ENCODE measurements at regions not wholly inside any gene's neighbourhood (a gene's known extent, or its start where the extent isn't known, plus 50 kb on each side); places are given as distances from the start of the nearest gene placed in this dataset.
"Not testable (repeated sequence)": the region's sequence is repeated elsewhere in the genome, so short reads cannot be mapped to it uniquely, and the experiment has no call there.

DNA sequence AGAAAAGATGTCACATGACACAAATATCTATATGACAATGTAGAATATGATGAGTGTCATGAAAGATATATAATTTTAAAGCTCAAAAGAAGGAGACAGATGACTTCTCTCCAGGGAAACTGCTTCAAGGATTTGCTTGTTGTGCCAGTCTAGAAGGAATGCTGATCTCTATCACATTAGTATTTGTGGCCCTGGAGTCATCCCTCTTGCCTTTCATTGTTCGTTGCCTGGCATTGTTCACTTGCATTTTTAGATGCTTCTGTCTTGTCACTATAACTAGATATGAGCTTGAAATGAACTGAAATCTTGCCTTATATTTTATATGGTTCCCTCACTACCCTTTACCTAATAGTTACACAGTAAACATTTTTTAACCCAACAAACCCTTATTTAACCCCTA is 207.5 kb downstream of the ZNF608 start:
- no peak for DNase-seq

DNA sequence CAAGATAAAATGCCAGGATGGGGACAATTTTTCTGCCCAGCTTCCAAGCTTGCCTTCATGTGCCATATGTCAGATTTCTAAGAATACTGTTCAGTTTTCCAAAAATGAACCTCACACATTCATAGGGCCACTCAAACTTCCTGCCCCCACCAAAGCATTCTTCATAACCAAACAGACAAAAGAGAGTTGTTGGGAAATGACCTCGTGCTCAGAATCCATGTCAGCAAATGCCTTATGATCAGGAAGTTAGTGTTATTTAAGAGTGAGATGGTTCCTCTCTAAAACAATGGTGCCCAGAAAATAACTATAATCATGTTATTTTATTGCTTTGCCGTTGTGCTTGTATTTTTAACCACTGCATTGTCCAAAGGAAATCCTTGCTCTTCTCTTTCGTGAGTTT is 208.2 kb downstream of the ZNF608 start:
- no peak for DNase-seq

DNA sequence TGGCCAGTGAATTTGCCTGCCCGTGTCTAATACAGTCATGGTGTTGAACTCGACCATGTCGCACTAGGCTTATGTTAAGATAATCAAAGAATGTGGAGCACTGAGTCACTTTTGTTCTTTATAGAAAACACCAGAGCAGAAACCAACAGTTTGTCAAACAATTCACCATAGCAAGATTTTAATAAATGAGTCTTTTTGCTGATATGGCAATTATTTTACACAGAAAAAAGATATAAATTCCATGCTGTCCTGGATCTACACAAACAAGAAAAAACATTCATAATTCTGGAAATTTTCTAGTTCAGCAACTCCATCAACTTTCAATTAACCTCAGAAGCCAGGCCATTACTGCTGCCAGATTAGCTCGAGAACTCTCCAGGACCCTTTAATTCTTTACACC is 208.9 kb downstream of the ZNF608 start:
- no peak for DNase-seq

DNA sequence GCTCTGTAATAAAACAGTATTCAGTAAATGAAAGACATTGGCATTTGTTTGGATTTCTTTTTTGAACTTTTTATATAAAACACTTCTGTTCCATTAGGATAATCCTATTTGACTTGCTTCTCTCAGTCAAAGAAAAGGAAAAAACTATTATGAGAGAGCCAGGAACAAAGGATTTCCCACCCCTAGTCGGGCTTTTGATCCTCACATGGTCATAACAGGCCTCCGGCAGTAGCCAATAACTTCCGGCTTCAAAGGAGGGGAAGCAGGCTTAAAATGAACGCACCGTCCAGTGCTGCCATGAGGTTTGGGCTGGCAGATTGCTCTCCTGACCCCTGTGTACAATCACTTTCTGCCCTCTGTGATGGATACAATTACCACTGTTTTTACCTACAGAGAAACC is 209.3 kb downstream of the ZNF608 start:
- no peak for DNase-seq

DNA sequence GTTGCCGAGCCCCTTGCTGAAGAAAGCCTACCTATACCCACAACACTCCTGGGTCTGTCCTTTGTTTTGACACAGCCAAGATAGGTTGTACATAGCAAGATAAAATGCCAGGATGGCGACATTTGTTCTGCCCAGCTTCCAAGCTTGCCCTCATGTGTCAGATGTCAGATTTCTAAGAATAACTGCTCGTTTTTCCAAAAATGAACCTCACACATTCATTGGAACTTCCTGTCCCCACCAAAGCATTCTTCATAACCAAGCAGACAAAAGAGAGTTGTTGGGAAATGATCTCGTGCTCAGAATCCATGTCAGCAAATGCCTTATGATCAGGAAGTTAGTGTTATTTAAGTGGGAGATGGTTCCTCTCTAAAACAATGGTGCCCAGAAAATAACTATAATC is 210.1 kb downstream of the ZNF608 start:
- DNase-seq, result no peak

DNA sequence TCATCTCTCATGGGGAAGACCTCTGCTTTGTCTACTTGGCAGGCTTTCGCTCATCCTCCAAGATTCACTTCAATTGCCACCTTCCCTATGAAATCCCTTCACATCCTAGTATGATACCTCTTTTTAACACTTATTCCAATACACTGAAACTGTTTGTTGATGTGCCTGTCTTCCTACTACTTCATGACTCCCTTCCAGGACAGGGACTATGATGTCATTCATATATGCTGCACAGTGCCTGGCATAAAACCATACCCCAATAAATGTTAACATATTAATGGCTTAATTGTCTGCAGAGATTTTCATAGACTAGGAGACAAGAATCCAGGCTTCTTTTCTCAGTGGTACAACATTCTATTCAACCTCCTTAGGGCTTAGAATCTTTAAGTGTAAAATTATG is 215.5 kb downstream of the ZNF608 start:
- no peak for DNase-seq

DNA sequence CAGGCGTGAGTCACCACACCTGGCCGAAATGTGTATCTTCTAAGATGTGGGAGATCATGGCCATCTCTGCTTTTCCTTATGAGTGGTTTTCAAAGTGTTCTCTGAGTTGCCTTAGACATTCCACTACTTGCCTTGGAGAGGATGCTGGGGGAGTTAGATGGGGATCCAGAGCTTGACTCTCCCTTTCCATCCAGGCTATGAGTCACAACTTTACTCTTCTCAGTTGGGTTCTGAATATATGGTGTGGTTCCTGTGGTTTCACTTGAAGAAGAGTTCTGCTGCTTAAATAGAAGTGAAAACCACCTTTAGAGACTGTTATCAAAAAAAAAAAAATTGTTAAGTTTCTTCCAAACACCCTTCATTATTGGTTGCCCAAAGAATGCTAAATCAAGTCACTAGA is 217.6 kb downstream of the ZNF608 start:
- no peak for DNase-seq

DNA sequence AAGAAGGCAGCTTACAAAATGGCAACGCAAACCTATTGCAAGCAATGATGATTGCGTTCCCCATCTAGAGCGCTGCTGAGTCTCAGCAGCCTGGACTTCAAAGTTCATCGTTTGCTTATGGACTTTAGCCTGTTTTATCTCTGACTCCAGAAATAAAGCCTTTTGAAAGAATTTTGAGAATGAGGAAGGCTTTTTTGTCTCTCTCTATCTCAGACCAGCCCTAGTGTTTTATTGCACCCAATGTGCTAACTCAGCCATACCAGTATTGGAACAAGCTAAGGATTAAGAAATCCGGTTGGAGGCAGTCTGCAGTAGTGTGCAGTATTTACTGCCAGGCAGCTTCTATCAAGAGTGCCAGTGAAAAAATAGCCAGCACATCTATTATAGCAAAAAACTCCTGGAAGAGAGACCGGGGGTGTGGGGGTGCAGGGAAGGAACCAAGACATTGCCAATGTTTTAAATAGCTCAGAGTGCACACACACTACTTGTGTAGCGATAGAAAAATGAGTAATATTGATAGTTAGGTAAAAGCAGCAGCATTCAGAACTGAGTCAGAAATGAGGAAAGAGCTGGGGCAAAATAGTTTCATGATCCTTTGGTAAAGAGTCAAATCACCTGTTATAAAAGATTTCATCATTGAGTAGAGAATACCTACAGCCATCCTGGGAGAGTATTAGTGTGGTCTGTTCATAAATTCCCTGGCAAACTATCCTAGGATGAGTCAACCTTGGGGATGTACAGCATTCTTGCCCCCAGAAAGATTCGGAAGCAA is 219.0 kb downstream of the ZNF608 start:
- DNase-seq, result no peak

DNA sequence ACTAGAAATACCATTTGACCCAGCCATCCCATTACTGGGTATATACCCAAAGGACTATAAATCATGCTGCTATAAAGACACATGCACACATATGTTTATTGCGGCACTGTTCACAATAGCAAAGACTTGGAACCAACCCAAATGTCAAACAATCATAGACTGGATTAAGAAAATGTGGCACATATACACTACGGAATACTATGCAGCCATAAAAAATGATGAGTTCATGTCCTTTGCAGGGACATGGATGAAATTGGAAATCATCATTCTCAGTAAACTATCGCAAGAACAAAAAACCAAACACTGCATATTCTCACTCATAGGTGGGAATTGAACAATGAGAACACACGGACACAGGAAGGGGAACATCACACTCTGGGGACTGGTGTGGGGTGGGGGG is 220.4 kb downstream of the ZNF608 start:
- DNase-seq, result not testable (repeated sequence)

DNA sequence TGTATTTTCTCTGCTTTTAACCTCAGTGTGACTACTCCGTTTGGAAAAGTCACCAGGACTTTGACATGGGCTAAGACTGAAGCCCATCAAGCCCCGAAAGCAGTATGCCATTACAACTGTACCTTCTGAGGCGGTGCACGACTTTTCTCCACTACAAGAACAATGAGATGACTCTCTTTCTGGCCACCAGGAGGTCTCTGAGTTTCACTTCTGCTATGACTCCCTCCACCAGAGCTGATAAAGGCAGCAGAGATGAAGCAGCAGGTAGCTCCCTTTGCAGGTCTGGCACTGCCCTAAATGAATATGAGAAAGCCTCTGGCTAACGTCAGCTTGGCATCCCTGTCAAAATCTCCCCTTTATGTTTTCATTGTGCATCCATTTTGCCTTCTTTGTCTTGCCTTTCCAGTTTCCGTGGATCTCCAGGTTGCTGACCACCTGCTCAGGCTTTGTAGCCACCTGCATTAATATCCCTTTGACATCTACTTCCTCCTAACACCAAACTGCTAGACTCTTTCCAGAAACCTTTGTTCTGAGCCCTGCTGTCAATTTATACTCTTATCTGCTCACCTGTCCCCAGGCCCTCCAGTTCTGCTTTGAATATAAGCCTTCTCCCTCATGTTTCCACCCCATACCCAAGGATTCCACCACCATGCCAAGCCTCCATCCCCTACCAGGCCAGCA is 221.7 kb downstream of the ZNF608 start:
- no peak for DNase-seq

DNA sequence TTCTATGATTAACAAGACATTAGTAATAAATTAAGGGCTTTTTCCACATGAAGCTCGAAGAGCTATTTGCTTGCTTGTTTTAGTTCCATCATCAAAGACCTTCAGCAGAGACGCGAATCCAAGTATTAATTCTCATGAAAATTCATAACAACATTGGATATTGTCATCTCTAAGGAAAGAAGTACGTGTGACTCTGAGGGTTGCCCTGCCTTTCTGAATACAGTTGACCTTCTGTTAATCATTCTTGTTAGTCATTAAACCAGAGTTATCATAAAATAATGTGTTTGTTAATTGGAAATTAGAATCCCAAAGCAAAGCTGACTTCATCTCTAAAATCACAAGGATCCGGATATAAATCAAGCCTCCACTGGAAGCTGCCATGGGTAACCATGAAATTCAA is 222.5 kb downstream of the ZNF608 start:
- DNase-seq, result no peak

DNA sequence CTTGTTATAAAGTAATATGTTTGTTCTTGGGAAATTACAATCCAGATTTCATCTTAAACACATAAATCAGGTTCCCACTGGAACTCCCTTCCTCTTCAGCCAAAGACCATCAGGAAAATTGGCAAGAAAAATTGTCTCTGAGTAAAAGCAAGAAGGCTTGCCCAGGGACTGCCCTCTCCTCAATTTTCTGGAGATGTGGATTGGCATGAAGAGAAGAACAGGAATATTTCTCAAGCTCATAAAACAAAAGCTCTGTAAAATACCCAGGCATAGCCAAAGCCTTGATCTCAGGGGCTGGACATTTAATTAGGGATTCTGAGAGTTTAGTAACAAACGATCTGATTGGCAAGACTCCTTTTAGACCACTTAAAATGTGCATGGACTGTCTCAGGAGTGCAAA is 223.4 kb downstream of the ZNF608 start:
- no peak for DNase-seq

DNA sequence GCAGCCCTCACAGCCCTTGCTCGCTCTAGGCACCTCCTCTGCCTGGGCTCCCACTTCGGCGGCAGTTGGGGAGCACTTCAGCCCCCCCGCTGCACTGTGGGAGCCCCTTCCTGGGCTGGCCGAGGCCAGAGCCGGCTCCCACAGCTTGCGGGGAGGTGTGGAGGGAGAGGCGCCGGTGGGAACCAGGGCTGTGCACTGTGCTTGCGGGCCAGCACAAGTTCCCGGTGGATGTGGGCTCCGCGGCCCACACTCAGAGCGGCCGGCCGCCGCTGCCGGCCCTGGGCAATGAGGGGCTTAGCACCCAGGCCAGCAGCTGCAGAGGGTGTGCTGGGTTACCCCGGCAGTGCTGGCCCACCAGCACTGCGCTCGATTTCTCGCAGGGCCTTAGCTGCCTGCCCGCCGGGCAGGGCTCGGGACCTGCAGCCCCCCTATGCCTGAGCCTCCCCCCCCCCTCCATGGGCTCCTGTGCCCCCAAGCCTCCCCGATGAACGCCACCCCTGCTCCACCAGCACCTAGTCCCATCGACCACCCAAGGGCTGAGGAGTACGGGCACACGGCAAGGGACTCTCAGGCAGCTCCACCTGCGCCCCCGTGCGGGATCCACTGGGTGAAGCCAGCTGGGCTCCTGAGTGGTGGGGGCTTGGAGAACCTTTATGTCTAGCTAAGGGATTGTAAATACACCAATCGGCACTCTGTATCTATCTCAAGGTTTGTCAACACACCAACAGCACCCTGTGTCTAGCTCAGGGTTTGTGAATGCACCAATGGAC is 224.8 kb downstream of the ZNF608 start:
- DNase-seq, result no peak

DNA sequence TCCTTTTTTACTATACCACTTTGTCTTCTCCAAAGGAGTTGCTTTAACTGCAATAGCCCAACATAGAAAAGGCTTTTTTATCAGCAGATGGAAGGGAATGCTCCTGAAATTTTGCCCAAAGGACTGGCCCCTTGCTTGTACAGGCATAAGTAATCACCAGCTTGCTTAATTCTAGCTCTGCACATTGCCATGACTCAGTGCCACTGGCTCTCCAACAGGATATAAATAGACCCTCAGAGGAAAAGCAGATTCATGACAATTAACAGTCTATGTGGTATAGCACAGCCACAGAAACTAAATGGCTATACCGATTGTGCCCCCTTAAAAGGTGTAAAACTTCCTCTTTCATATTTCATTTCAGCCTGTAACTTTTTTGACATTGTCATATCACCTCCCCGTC is 227.0 kb downstream of the ZNF608 start:
- DNase-seq, result no peak

DNA sequence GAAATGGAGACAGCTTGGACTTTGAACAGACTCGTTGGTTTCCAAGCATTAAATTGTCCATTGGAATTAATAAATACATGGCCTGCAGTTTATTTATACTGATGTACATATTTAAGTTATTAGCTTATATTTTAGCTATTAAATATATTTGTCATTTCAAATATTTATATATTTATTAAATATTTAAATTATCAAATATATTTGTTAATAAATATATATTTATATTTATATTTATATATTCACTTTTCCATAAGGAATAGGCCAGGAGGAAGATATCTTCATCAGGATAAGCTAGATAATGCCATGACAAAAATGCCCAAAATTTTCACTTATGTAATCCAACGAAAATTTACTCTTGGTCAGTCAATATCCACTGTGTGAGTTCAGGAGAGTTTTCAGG is 229.9 kb downstream of the ZNF608 start:
- no peak for DNase-seq

DNA sequence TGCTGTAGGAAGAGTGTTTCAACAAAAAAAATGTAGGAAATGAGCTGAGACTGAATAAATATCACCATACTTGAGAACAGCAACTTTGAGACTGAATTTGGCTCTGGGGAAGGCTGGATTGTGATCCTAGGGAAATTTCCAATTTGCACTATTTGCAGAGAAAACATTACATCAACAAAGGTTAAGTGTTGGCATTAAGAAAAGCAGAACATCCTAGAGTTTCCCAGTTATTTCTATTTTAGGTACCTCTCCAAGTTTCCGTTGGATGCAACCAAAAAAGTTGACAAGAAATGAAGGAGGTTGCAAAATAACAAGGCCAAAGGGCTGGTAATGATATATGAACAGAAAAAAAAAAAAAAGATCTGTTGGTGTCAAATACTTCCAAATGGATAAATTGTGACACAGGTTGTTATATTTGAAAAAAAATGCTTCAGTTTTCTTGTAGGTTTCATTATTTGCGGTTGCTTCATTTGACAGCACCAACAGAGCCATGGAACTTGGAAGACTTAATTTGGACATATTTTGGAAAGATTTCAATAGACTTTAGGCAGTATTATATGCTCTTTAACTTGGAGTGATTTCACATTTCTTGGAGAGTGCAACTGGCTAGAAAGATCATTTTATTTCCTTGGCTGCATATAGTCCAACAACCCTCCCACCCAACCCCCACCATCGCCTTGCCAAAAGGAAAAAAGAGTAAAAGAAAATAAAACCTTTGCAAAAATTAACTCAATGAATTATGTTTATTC is 230.8 kb downstream of the ZNF608 start:
- DNase-seq, result no peak

DNA sequence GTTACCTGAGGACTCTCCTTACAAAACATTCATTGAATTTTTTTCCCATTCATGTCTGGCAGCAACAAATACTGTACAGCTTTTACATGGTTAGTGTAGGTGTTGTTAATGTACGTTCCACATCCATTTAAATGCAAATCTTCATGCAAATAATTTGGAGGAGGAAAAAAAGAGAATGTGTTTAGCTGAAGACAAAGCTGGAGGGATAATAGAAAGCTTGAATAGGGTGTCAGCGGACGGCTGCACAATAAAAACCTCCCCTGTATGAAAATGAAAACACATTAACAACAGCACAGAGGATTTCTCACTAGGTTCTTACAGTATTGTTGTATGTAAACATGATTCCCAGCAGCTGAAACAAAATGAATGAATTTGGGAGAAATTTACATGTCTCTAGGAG is 231.5 kb downstream of the ZNF608 start:
- no peak for DNase-seq

DNA sequence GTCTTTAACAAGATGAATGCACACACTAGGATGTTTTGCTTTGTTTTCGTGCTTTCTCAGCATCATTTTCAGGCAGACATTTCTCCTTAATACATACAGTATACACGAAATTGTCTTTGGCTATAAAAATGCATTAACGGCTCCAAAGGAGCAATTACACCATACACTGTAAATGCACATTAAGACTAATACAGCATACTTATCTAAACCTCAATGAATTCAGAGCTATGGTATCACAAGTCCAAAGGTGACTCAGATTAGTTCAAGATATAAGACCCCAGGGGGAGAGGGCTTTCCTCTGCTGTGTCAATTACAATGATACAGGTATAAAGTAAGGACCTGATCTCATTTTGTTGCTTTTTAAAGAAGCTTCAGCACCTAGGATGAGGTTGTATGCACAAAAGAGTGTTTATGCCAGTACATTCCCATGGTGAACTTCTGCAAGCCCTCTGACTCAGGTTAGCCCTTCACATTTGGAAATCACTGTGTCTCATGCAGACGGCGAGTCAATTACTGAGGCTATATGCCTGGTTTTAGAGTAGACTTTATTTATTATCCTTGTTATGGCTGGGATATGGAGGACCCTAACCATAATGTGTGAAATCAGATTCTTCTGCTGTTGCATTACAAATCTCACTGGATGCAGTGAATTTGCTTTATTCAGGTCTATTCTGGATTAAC is 233.3 kb downstream of the ZNF608 start:
- DNase-seq, result no peak

DNA sequence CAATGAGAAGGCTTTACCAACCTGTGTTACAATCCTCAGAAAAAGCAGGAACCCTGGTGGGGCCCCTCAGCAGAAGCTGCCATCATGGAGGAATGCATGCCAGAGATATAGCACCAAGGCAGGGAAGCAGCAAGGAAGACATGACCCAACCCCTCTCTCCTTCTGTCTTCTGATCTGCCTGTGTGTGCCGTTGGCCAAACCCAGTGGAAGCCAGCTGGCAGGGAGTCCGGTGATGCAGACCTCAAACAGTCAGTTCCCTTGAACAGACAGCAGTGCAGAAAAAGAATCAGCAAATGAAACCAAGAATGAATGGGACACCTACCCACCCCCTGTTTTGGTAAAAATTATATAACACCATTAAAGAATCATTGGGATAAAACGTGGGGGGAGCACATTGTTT is 234.2 kb downstream of the ZNF608 start:
- DNase-seq, result no peak

DNA sequence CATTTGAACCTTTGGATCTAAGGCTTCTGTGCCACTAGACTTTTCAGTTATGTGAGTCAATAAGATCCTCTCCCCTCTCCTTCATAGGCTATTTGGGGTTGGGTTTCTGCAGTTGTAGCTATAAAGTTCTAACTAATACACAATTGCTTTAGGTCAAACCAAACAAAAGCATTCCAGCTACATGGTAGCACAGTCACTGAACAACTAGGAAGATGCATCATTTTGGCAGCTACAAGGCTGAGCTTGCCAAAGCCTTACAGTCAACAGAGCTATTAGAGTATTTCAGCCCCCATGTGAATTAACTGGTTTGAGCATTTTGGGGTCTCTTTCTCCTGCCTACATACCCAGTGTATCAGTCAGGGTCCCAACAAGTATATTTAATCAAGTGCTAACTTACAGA is 234.6 kb downstream of the ZNF608 start:
- DNase-seq, result no peak

DNA sequence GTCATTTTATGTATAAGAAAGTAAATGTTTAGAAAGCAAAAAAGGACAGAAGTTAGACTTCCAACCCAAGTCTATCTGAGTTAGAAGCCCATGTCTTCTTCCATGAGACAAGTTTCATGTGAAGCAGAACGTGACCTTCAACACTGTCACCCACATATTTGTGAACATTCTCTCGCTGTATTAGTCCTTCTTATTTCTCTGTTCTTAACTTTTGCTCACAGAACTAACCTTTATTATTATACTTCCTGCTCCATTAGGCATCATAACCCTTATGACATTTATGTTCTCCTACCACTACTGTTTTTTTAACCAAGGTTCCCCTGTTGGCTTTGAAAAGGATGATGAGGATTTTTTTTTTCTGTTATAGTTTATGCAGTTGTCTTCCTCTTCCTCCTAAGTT is 238.8 kb downstream of the ZNF608 start:
- no peak for DNase-seq

DNA sequence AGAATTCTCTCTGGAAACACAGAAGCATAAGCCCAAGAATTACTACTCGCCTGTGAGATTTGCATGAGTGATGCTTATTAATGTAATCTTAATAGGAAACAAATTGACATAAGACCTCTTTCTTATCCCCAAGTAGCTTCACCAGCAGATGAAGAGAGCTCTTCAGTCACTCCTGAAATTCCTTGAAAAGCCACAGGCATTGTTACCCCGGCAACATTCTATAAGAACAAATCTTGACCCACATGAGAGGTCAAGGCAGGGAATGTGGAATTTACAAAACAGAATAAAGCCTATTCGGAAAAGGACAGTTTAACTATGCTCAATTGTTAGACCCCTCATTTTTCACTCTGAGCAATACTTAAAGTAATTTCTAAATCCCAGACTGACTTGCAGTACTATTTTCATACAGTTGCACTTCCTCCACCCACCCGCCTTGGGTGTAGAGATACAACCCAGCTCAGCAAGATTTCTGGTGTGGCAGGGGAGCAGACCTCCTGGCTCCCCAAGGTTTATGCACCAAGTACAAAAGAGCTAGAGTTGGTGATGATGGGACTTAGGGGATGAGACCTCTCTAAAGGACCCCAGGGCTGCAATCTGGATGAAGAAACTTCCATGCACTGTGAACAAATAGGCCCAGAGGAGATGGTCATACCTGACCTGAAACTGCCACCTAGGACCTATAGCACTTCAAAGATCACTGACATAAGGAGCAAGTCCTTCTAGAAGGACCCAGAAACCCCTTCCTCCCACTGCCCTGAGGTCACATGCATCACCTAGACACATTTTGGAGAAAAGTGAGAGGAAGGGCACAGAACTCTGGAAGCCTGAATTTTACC is 242.1 kb downstream of the ZNF608 start:
- DNase-seq, result no peak
